ENCODE measurements at regions not wholly inside any gene's neighbourhood (a gene's known extent, or its start where the extent isn't known, plus 50 kb on each side); places are given as distances from the start of the nearest gene placed in this dataset.

- no peaks in the 10 kb centered on the region for H3K36me3 ChIP-seq (ENCODE audit: control insufficient read depth in 2 of 2, insufficient read depth in 2 of 2, low read length in 2 of 2)
- H3K27ac ChIP-seq (ENCODE audit: low read length) = no peak overlapping the region
- H3K9me3 ChIP-seq (ENCODE audit: control insufficient read depth in 2 of 2, low read length in 2 of 2) = no peaks in the 10 kb centered on the region
- no peak overlapping the region for H3K4me3 ChIP-seq (ENCODE audit: low read length in 2 of 2)
- H3K4me1 ChIP-seq (ENCODE audit: control insufficient read depth, insufficient read depth, low read length) = no peaks in the 10 kb centered on the region
- no peak overlapping the region for H3K9ac ChIP-seq (ENCODE audit: low read length in 2 of 2)
- H3K27me3 ChIP-seq (ENCODE audit: control insufficient read depth in 1 of 2, insufficient read depth in 2 of 2, low read length in 2 of 2) = no peaks in the 10 kb centered on the region
Observed at GRCh38 chr4:20445933-20446723, 194.4 kb downstream of the SLIT2 start.

GRCh38 chr4:20447103-20447502 lies 195.4 kb downstream of the SLIT2 start:
- H3K4me3 ChIP-seq (ENCODE audit: low read length in 2 of 2) = no peak overlapping the region
- H3K36me3 ChIP-seq (ENCODE audit: control insufficient read depth in 2 of 2, insufficient read depth in 2 of 2, low read length in 2 of 2) = no peaks in the 10 kb centered on the region
- H3K27me3 ChIP-seq (ENCODE audit: control insufficient read depth in 1 of 2, insufficient read depth in 2 of 2, low read length in 2 of 2) = no peaks in the 10 kb centered on the region
- no peaks in the 10 kb centered on the region for H3K4me1 ChIP-seq (ENCODE audit: control insufficient read depth, insufficient read depth, low read length)
- H3K27ac ChIP-seq (ENCODE audit: low read length) = no peak overlapping the region
- H3K9ac ChIP-seq (ENCODE audit: low read length in 2 of 2) = no peak overlapping the region
- no peaks in the 10 kb centered on the region for H3K9me3 ChIP-seq (ENCODE audit: control insufficient read depth in 2 of 2, low read length in 2 of 2)

GRCh38 chr4:20451986-20452385 lies 200.3 kb downstream of the SLIT2 start:
- no peaks in the 10 kb centered on the region for H3K36me3 ChIP-seq (ENCODE audit: control insufficient read depth in 2 of 2, insufficient read depth in 2 of 2, low read length in 2 of 2)
- no peaks in the 10 kb centered on the region for H3K9me3 ChIP-seq (ENCODE audit: control insufficient read depth in 2 of 2, low read length in 2 of 2)
- H3K4me3 ChIP-seq (ENCODE audit: low read length in 2 of 2) = no peak overlapping the region
- H3K27me3 ChIP-seq (ENCODE audit: control insufficient read depth in 1 of 2, insufficient read depth in 2 of 2, low read length in 2 of 2) = no peaks in the 10 kb centered on the region
- no peaks in the 10 kb centered on the region for H3K4me1 ChIP-seq (ENCODE audit: control insufficient read depth, insufficient read depth, low read length)
- no peak overlapping the region for H3K9ac ChIP-seq (ENCODE audit: low read length in 2 of 2)
- no peak overlapping the region for H3K27ac ChIP-seq (ENCODE audit: low read length)

GRCh38 chr4:20454515-20454914 lies 202.8 kb downstream of the SLIT2 start:
- Histone ChIP-seq H3K9me3 (ENCODE audit: control insufficient read depth in 2 of 2, low read length in 2 of 2) (no peaks in the 10 kb centered on the region), H3K27me3 (ENCODE audit: control insufficient read depth in 1 of 2, insufficient read depth in 2 of 2, low read length in 2 of 2) (no peaks in the 10 kb centered on the region), H3K27ac (ENCODE audit: low read length) (no peak overlapping the region), H3K36me3 (ENCODE audit: control insufficient read depth in 2 of 2, insufficient read depth in 2 of 2, low read length in 2 of 2) (no peaks in the 10 kb centered on the region), H3K9ac (ENCODE audit: low read length in 2 of 2) (no peak overlapping the region), H3K4me1 (ENCODE audit: control insufficient read depth, insufficient read depth, low read length) (no peaks in the 10 kb centered on the region), H3K4me3 (ENCODE audit: low read length in 2 of 2) (no peak overlapping the region)

GRCh38 chr4:20456407-20456806 lies 204.7 kb downstream of the SLIT2 start:
- Histone ChIP-seq H3K4me3 (ENCODE audit: low read length in 2 of 2) (no peak overlapping the region), H3K4me1 (ENCODE audit: control insufficient read depth, insufficient read depth, low read length) (no peaks in the 10 kb centered on the region), H3K27me3 (ENCODE audit: control insufficient read depth in 1 of 2, insufficient read depth in 2 of 2, low read length in 2 of 2) (no peaks in the 10 kb centered on the region), H3K36me3 (ENCODE audit: control insufficient read depth in 2 of 2, insufficient read depth in 2 of 2, low read length in 2 of 2) (no peaks in the 10 kb centered on the region), H3K9ac (ENCODE audit: low read length in 2 of 2) (no peak overlapping the region), H3K27ac (ENCODE audit: low read length) (no peak overlapping the region), H3K9me3 (ENCODE audit: control insufficient read depth in 2 of 2, low read length in 2 of 2) (no peaks in the 10 kb centered on the region)

GRCh38 chr4:20462426-20463175 lies 210.9 kb downstream of the SLIT2 start:
- no peaks in the 10 kb centered on the region for H3K4me1 ChIP-seq (ENCODE audit: control insufficient read depth, insufficient read depth, low read length)
- H3K27ac ChIP-seq (ENCODE audit: low read length) = no peak overlapping the region
- no peak overlapping the region for H3K9ac ChIP-seq (ENCODE audit: low read length in 2 of 2)
- H3K4me3 ChIP-seq (ENCODE audit: low read length in 2 of 2) = no peak overlapping the region
- no peaks in the 10 kb centered on the region for H3K36me3 ChIP-seq (ENCODE audit: control insufficient read depth in 2 of 2, insufficient read depth in 2 of 2, low read length in 2 of 2)
- H3K27me3 ChIP-seq (ENCODE audit: control insufficient read depth in 1 of 2, insufficient read depth in 2 of 2, low read length in 2 of 2) = no peaks in the 10 kb centered on the region
- H3K9me3 ChIP-seq (ENCODE audit: control insufficient read depth in 2 of 2, low read length in 2 of 2) = no peaks in the 10 kb centered on the region

- Histone ChIP-seq H3K27ac (ENCODE audit: low read length) (no peak overlapping the region), H3K4me3 (ENCODE audit: low read length in 2 of 2) (no peak overlapping the region), H3K9me3 (ENCODE audit: control insufficient read depth in 2 of 2, low read length in 2 of 2) (no peaks in the 10 kb centered on the region), H3K27me3 (ENCODE audit: control insufficient read depth in 1 of 2, insufficient read depth in 2 of 2, low read length in 2 of 2) (no peaks in the 10 kb centered on the region), H3K4me1 (ENCODE audit: control insufficient read depth, insufficient read depth, low read length) (no peaks in the 10 kb centered on the region), H3K9ac (ENCODE audit: low read length in 2 of 2) (no peak overlapping the region), H3K36me3 (ENCODE audit: control insufficient read depth in 2 of 2, insufficient read depth in 2 of 2, low read length in 2 of 2) (no peaks in the 10 kb centered on the region)
Observed at GRCh38 chr4:20463176-20463430, 211.4 kb downstream of the SLIT2 start.

GRCh38 chr4:20464381-20464780 lies 212.7 kb downstream of the SLIT2 start:
- Histone ChIP-seq H3K36me3 (ENCODE audit: control insufficient read depth in 2 of 2, insufficient read depth in 2 of 2, low read length in 2 of 2) (no peaks in the 10 kb centered on the region), H3K27ac (ENCODE audit: low read length) (no peak overlapping the region), H3K27me3 (ENCODE audit: control insufficient read depth in 1 of 2, insufficient read depth in 2 of 2, low read length in 2 of 2) (no peaks in the 10 kb centered on the region), H3K4me3 (ENCODE audit: low read length in 2 of 2) (no peak overlapping the region), H3K9me3 (ENCODE audit: control insufficient read depth in 2 of 2, low read length in 2 of 2) (no peaks in the 10 kb centered on the region), H3K9ac (ENCODE audit: low read length in 2 of 2) (no peak overlapping the region), H3K4me1 (ENCODE audit: control insufficient read depth, insufficient read depth, low read length) (no peaks in the 10 kb centered on the region)

- H3K9me3 ChIP-seq (ENCODE audit: control insufficient read depth in 2 of 2, low read length in 2 of 2) = no peaks in the 10 kb centered on the region
- no peaks in the 10 kb centered on the region for H3K4me1 ChIP-seq (ENCODE audit: control insufficient read depth, insufficient read depth, low read length)
- no peaks in the 10 kb centered on the region for H3K27me3 ChIP-seq (ENCODE audit: control insufficient read depth in 1 of 2, insufficient read depth in 2 of 2, low read length in 2 of 2)
- H3K27ac ChIP-seq (ENCODE audit: low read length) = no peak overlapping the region
- no peak overlapping the region for H3K9ac ChIP-seq (ENCODE audit: low read length in 2 of 2)
- no peak overlapping the region for H3K4me3 ChIP-seq (ENCODE audit: low read length in 2 of 2)
- no peaks in the 10 kb centered on the region for H3K36me3 ChIP-seq (ENCODE audit: control insufficient read depth in 2 of 2, insufficient read depth in 2 of 2, low read length in 2 of 2)
Observed at GRCh38 chr4:20474119-20474518, 222.4 kb downstream of the SLIT2 start.

GRCh38 chr4:20478412-20478811 lies 221.8 kb upstream of the PACRGL start:
- Histone ChIP-seq H3K27me3 (ENCODE audit: control insufficient read depth in 1 of 2, insufficient read depth in 2 of 2, low read length in 2 of 2) (no peaks in the 10 kb centered on the region), H3K9me3 (ENCODE audit: control insufficient read depth in 2 of 2, low read length in 2 of 2) (no peaks in the 10 kb centered on the region), H3K27ac (ENCODE audit: low read length) (no peak overlapping the region), H3K4me3 (ENCODE audit: low read length in 2 of 2) (no peak overlapping the region), H3K36me3 (ENCODE audit: control insufficient read depth in 2 of 2, insufficient read depth in 2 of 2, low read length in 2 of 2) (no peaks in the 10 kb centered on the region), H3K4me1 (ENCODE audit: control insufficient read depth, insufficient read depth, low read length) (no peaks in the 10 kb centered on the region), H3K9ac (ENCODE audit: low read length in 2 of 2) (no peak overlapping the region)
